Gastroesophageal sphincter (tissue), 4 donors: ENCODE measurements at regions not wholly inside any gene's neighbourhood (a gene's known extent, or its start where the extent isn't known, plus 50 kb on each side); places are given as distances from the start of the nearest gene placed in this dataset.
"Not testable (repeated sequence)": the region's sequence is repeated elsewhere in the genome, so short reads cannot be mapped to it uniquely, and the experiment has no call there.

Source experiments
- ATAC-seq: fragments of 150-250 bp; one replicate; pipeline ENCODE4 v1.9.1; 2016; ENCODE audit warnings: mild to moderate bottlenecking, moderate library complexity
- H3K27ac ChIP-seq, 4 donors: fragments of 200-600 bp; sonication (generic) in 3 of 4; 1 replicate in 3 of 4; 2 replicates in 1 of 4; pipeline ENCODE4 v1.5.1; 2016 to 2019
- H3K27me3 ChIP-seq: fragments of 200-600 bp; sonication (generic); one replicate; pipeline ENCODE4 v1.5.1; 2019
- H3K36me3 ChIP-seq, 2 donors: fragments of 200-600 bp; sonication (generic); one replicate each; pipeline ENCODE4 v1.5.1; 2019; ENCODE audit warnings: control low read depth in 1 of 2
- H3K4me1 ChIP-seq, 3 donors: fragments of 200-600 bp; sonication (generic); 1 replicate in 2 of 3; 2 replicates in 1 of 3; pipeline ENCODE4 v1.5.1; 2016 to 2019; ENCODE audit warnings: control low read depth in 2 of 3
- H3K4me3 ChIP-seq, 2 donors: fragments of 200-600 bp; sonication (generic); one replicate each; pipeline ENCODE4 v1.5.1; 2019; ENCODE audit warnings: mild to moderate bottlenecking in 1 of 2, moderate library complexity in 1 of 2
- H3K9me3 ChIP-seq, 3 donors: fragments of 200-600 bp; sonication (generic); one replicate each; pipeline ENCODE4 v1.5.1; 2017 to 2019; ENCODE audit warnings: control low read depth in 2 of 3
- EP300 ChIP-seq: sonication (generic); formaldehyde crosslinking; IDR thresholded peaks from one replicate; pipeline ENCODE4 v1.6.1; 2017; ENCODE audit warnings: antibody characterized with exemption, mild to moderate bottlenecking
- POLR2A ChIP-seq, 2 donors: fragments of 450-650 bp; IDR thresholded peaks; one replicate each; pipeline ENCODE4 v1.6.1; 2017; ENCODE audit warnings: antibody characterized with exemption in 2 of 2, mild to moderate bottlenecking in 2 of 2, moderate library complexity in 1 of 2
- POLR2AphosphoS5 ChIP-seq: sonication (generic); formaldehyde crosslinking; IDR thresholded peaks from one replicate; pipeline ENCODE4 v1.6.1; 2017; ENCODE audit warnings: antibody characterized with exemption
- WGBS, 2 donors: methylation state at CpG; one replicate each; pipeline ENCODE4 v1.1.5; 2018; ENCODE audit warnings: low coverage in 1 of 2; 5-methylcytosine and 5-hydroxymethylcytosine counted together
- TF ChIP-seq, protein P1 (sequence below), 4 experiments: fragments of 200-600 bp in 2 of 4; fragments of 450-650 bp in 2 of 4; sonication (generic) in 1 of 4; IDR thresholded peaks; one replicate each; pipeline ENCODE4 v1.5.1; 2017 to 2019; ENCODE audit warnings: antibody characterized with exemption in 4 of 4, mild to moderate bottlenecking in 2 of 4, moderate library complexity in 2 of 4

- H3K9me3 ChIP-seq = peaks cover 0 to 12% (median 0%) of the 10 kb centered on the region in 3 donors
- H3K36me3 ChIP-seq = no peaks in the 10 kb centered on the region
- no peak overlapping the region for H3K4me3 ChIP-seq
- no peaks in the 10 kb centered on the region for H3K27me3 ChIP-seq
- no peak overlapping the region for H3K27ac ChIP-seq
- no peaks in the 10 kb centered on the region for H3K4me1 ChIP-seq
- TF ChIP-seq, protein P1, sequence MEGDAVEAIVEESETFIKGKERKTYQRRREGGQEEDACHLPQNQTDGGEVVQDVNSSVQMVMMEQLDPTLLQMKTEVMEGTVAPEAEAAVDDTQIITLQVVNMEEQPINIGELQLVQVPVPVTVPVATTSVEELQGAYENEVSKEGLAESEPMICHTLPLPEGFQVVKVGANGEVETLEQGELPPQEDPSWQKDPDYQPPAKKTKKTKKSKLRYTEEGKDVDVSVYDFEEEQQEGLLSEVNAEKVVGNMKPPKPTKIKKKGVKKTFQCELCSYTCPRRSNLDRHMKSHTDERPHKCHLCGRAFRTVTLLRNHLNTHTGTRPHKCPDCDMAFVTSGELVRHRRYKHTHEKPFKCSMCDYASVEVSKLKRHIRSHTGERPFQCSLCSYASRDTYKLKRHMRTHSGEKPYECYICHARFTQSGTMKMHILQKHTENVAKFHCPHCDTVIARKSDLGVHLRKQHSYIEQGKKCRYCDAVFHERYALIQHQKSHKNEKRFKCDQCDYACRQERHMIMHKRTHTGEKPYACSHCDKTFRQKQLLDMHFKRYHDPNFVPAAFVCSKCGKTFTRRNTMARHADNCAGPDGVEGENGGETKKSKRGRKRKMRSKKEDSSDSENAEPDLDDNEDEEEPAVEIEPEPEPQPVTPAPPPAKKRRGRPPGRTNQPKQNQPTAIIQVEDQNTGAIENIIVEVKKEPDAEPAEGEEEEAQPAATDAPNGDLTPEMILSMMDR (IDR thresholded peaks at IDR 0.05) = no peak
- no peak for TF ChIP-seq POLR2A (IDR thresholded peaks at IDR 0.05)
- no peak for TF ChIP-seq POLR2AphosphoS5
- no peak for TF ChIP-seq EP300
- ATAC-seq = no peak
- 73 to 77% methylated on average over 1 of the region's 1 CpG for WGBS, 2 donors
Measured at GRCh38 chr4:31474221-31474620, 754.1 kb downstream of the PCDH7 start.

DNA sequence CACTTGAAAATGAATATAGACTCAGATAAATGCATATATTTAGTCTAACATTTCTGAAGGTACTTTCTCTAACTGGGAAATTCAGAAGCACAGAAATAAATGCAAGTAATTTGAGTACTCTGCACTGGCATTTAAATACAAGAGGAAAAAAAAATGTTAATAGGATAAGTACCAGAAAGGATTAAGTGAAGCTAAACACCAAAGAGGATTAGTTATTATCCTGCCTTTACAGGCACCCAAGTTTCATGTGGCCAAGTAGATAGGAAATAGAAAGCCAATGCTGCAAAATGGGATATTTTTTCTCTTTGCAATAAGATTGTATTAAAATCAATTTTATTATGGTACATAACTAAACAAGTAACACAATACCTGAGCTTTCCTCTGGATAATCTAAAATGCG lies 762.5 kb downstream of the PCDH7 start:
- Histone ChIP-seq H3K9me3 (peaks cover 0 to 12% (median 0%) of the 10 kb centered on the region in 3 donors), H3K4me1 (no peaks in the 10 kb centered on the region), H3K36me3 (no peaks in the 10 kb centered on the region), H3K4me3 (no peak overlapping the region), H3K27me3 (no peaks in the 10 kb centered on the region), H3K27ac (no peak overlapping the region)
- no peak for TF ChIP-seq POLR2A (IDR thresholded peaks at IDR 0.05)
- TF ChIP-seq EP300 = no peak
- TF ChIP-seq, protein P1 (IDR thresholded peaks at IDR 0.05) = no peak
- no peak for TF ChIP-seq POLR2AphosphoS5
- 91 to 100% methylated on average over 1 of the region's 1 CpG for WGBS, 2 donors
- ATAC-seq = no peak

DNA sequence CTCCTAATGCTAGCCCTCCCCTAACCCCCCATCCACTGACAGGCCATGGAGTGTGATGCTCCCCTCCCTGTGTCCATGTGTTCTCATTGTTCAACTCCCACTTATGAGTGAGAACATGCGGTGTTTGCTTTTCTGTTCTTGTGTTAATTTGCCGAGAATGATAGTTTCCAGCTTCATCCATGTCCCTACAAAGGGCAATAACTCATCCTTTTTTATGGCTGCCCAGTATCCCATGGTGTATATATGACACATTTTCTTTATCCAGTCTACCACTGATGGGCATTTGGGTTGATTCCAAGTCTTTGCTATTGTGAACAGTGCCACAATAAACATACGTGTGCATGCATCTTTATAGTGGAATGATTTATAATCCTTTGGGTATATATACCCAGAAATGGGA lies 779.0 kb downstream of the PCDH7 start:
- H3K27me3 ChIP-seq, ATAC-seq, H3K4me3 ChIP-seq, H3K9me3 ChIP-seq, H3K36me3 ChIP-seq, H3K4me1 ChIP-seq, H3K27ac ChIP-seq: not testable (repeated sequence)
- WGBS, 2 donors = 69 to 89% methylated on average over 2 to 3 of the region's 3 CpGs

DNA sequence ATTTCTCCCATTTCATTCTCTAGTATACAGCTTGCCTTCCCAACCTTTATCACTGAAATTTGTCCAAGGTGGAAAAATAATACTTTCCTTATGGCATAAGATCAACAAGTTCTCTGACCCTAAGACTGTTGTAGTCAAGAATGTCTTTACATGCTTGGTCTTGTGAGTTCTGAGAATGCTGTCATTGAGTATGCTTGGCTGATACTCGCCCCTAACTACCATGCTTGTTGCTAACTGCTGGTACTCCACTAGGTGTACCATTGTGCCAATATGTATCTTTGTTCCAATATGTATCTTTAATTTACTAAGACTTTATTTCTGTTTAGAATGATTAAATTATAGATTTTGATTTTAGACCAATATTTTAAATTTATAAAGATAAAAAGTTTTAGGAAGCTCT lies 796.4 kb downstream of the PCDH7 start:
- ATAC-seq = no peak
- Histone ChIP-seq H3K4me1 (no peaks in the 10 kb centered on the region), H3K9me3 (no peaks in the 10 kb centered on the region), H3K4me3 (no peak overlapping the region), H3K36me3 (no peaks in the 10 kb centered on the region), H3K27me3 (no peaks in the 10 kb centered on the region), H3K27ac (no peak overlapping the region)
- WGBS, 2 donors = 86 to 93% methylated on average over 1 of the region's 1 CpG
- TF ChIP-seq, protein P1 (IDR thresholded peaks at IDR 0.05) = no peak
- TF ChIP-seq EP300 (no peak), POLR2A (IDR thresholded peaks at IDR 0.05) (no peak), POLR2AphosphoS5 (no peak)

- H3K4me3 ChIP-seq = no peak overlapping the region
- 61 to 94% methylated on average over 3 of the region's 3 CpGs for WGBS, 2 donors
- no peaks in the 10 kb centered on the region for H3K4me1 ChIP-seq
- H3K36me3 ChIP-seq = no peaks in the 10 kb centered on the region
- ATAC-seq = no peak
- no peaks in the 10 kb centered on the region for H3K9me3 ChIP-seq
- H3K27me3 ChIP-seq = no peaks in the 10 kb centered on the region
- H3K27ac ChIP-seq = no peak overlapping the region
- TF ChIP-seq POLR2A (IDR thresholded peaks at IDR 0.05) = no peak
- no peak for TF ChIP-seq POLR2AphosphoS5
- TF ChIP-seq, protein P1 (IDR thresholded peaks at IDR 0.05) = no peak
- TF ChIP-seq EP300 = no peak
Measured at GRCh38 chr4:31518796-31519250, 798.7 kb downstream of the PCDH7 start.
